HL-60 (cell line): ENCODE measurements at regions not wholly inside any gene's neighbourhood (a gene's known extent, or its start where the extent isn't known, plus 50 kb on each side); places are given as distances from the start of the nearest gene placed in this dataset.

Source experiments
- GABPA ChIP-seq: IDR thresholded peaks from 2 replicates; pipeline ENCODE4 v1.6.1; 2012; ENCODE audit warnings: low read depth
- POLR2AphosphoS5 ChIP-seq: IDR thresholded peaks from 2 replicates; pipeline ENCODE4 v1.6.1; 2012; ENCODE audit warnings: low read depth
- SPI1 ChIP-seq: IDR thresholded peaks from 2 replicates; pipeline ENCODE4 v1.6.1; 2012; ENCODE audit warnings: low read depth, mild to moderate bottlenecking, borderline replicate concordance
- TF ChIP-seq, protein P1 (sequence below): IDR thresholded peaks from one replicate; pipeline ENCODE4 v1.5.1; 2011; ENCODE audit warnings: low read length, control low read depth, inconsistent platforms; ENCODE audit not compliant: insufficient read depth
- TF ChIP-seq, protein P2 (sequence below): IDR thresholded peaks from 2 replicates; pipeline ENCODE4 v1.6.1; 2012; ENCODE audit warnings: low read depth; ENCODE audit not compliant: insufficient replicate concordance

DNA sequence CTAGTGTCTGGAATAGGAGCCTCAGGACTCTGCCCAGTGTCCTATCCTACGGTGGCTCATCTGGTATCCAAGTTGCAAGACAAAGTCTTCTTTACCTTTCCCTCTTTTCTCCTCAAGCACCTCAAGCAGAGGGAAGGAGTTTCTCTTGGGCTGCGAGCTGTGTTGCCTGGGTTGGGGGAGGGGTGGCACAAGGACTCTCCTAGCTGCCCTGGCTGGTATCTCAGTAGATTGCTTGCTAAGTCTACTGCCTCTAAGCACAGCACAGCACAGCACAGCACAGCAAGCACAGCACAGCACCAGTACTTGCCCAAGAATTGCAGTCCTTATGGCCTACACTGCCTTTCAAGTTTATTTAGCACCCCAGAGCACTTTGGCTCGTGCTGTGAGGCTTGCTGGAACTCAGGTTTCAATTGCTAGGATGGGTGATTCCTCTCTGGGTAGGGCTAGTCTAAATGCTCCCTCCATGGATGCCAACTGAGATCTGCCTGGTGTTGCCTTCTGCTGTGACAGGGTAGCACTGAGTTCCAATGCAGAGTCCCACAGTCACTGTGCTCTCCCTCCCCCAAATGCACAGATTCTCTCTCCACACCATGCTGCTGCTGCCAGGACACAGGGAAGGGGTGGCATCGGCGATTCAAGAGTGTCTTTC lies 213.1 kb upstream of the POU5F2 start:
- TF ChIP-seq, protein P1, sequence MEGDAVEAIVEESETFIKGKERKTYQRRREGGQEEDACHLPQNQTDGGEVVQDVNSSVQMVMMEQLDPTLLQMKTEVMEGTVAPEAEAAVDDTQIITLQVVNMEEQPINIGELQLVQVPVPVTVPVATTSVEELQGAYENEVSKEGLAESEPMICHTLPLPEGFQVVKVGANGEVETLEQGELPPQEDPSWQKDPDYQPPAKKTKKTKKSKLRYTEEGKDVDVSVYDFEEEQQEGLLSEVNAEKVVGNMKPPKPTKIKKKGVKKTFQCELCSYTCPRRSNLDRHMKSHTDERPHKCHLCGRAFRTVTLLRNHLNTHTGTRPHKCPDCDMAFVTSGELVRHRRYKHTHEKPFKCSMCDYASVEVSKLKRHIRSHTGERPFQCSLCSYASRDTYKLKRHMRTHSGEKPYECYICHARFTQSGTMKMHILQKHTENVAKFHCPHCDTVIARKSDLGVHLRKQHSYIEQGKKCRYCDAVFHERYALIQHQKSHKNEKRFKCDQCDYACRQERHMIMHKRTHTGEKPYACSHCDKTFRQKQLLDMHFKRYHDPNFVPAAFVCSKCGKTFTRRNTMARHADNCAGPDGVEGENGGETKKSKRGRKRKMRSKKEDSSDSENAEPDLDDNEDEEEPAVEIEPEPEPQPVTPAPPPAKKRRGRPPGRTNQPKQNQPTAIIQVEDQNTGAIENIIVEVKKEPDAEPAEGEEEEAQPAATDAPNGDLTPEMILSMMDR = no peak
- no peak for TF ChIP-seq POLR2AphosphoS5
- TF ChIP-seq GABPA = no peak
- TF ChIP-seq, protein P2, sequence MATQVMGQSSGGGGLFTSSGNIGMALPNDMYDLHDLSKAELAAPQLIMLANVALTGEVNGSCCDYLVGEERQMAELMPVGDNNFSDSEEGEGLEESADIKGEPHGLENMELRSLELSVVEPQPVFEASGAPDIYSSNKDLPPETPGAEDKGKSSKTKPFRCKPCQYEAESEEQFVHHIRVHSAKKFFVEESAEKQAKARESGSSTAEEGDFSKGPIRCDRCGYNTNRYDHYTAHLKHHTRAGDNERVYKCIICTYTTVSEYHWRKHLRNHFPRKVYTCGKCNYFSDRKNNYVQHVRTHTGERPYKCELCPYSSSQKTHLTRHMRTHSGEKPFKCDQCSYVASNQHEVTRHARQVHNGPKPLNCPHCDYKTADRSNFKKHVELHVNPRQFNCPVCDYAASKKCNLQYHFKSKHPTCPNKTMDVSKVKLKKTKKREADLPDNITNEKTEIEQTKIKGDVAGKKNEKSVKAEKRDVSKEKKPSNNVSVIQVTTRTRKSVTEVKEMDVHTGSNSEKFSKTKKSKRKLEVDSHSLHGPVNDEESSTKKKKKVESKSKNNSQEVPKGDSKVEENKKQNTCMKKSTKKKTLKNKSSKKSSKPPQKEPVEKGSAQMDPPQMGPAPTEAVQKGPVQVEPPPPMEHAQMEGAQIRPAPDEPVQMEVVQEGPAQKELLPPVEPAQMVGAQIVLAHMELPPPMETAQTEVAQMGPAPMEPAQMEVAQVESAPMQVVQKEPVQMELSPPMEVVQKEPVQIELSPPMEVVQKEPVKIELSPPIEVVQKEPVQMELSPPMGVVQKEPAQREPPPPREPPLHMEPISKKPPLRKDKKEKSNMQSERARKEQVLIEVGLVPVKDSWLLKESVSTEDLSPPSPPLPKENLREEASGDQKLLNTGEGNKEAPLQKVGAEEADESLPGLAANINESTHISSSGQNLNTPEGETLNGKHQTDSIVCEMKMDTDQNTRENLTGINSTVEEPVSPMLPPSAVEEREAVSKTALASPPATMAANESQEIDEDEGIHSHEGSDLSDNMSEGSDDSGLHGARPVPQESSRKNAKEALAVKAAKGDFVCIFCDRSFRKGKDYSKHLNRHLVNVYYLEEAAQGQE = no peak
- no peak for TF ChIP-seq SPI1
